ENCODE measurements at regions not wholly inside any gene's neighbourhood (a gene's known extent, or its start where the extent isn't known, plus 50 kb on each side); places are given as distances from the start of the nearest gene placed in this dataset.
A peak's percentile ranks its signal among the peaks of the same experiment; 100 is the strongest.

DNA sequence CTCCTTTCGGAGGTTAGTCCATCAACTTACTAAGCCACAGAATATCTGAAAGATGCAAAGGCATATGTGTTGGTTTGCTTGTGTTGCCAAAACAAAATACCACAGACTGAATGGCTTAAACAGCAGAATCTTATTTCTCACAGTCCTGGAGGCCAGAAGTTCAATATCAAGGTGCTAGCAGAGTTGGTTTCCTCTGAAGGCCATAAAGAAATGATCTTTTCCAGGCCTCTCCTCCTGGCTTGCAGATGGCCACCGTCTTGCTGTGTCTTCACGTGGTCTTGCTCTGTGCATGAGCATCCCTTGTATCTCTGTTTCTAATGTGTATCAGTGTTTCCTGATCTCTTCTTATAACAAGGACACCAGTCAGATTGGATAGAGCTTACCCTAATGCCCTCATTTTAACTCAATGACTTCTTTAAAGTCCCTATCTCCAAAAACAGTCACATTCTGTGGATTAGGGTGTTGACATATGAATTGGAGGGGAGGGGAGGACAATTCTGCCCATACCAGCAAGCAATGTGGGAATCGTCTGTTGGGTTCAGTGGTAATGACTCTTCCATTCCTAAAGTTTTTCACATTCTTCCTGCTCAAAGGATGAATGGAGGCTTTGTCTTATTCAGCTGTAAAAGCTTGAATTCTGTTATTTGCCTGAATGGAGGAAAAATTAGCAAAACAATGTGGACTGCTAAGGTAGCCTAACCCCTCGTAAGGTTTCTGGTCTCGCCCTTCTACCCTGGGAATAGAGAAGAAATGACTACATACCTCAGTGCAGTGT lies 715.7 kb downstream of the DIAPH3 start:
- DNase-seq (ENCODE audit: low spot score), result no peak

DNA sequence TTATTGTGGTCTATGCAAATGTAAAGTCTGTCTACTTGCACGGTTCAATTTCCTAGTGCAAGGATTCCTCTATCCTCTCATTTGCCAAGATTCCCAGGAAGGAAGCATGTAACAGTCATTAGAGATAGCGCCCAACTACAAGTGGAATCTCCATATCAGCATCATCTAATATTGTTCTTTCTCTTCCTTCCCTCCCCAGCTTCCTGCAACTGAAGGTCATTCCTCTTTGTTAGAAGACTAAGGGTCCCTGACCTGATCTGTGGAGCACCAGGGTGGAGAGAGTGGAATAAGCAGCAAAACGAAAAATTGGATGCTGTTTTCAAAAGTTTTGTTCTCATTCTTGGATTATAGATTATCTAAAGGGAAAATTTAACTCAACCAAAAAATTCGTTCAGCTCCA lies 714.0 kb downstream of the DIAPH3 start:
- DNase-seq (ENCODE audit: low spot score), result no peak

DNA sequence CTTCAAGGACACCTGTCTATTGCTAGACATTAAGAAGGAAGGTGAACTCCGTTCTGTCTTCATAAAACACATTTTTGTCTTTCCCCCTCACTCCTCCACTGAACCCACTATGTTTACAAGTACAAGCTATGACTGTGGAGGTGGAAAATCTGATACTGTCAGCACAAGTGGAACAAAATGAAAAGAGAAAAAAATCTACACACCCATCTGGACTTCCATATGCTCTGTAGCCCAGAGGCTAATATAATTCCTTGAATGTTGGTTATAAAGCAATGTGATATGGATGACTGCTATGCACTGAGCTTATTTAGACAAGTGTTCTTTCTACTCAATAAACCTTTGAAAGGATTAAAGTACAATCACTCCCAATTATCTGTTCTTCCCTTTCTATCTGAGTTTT lies 713.5 kb downstream of the DIAPH3 start:
- no peak for DNase-seq (ENCODE audit: low spot score)

DNA sequence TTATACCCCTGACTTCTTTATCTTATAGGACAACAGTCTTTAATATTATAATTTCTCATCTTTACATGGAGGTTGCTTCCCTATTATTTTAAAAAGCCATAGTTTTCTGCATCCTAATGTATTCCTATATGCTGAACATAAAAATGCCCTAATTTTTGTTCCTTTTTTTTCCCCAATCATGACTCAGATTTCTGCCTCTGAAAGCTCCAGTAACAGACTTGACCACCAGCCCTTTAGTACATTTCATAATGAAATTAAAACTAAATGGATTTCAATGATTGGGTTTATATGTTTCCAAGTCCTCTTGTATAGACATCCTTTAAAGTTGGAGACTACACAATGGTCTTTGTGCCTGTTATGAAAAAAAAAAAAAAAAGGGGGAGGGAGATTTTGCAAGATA lies 712.5 kb downstream of the DIAPH3 start:
- no peak for DNase-seq (ENCODE audit: low spot score)

DNA sequence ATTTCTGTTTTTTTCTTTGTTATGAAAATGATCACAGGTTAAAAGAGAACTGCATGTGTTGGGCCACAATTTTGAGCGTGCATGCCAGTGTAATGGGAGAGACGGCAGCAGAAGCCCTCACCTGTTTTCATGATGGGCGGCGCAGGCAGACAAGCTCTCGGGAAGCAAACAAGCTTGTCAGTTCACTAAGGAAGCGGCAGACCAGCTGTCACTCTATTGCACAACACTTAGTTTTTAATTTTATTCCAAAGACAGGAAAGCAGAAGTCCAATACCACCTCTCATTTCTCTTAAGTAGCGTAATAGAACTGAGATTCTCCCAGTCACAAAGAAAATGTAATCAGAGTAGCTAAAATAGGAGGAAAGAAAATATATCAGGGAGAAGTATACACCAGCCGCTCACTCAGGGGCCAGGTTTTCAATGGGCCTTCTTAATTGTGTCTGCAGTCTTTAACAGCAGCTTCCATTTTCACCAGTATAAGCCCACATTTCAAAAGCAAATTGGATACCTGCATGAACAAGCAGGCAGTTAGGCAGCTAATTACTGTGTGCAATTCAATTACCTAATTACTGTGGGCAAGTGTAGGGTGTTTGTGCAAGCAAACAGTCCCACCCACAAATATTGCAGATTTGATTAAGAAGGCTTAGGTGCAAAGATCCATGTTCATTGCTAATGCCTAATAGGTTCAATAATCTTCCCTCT lies 711.4 kb downstream of the DIAPH3 start:
- no peak for DNase-seq (ENCODE audit: low spot score)

DNA sequence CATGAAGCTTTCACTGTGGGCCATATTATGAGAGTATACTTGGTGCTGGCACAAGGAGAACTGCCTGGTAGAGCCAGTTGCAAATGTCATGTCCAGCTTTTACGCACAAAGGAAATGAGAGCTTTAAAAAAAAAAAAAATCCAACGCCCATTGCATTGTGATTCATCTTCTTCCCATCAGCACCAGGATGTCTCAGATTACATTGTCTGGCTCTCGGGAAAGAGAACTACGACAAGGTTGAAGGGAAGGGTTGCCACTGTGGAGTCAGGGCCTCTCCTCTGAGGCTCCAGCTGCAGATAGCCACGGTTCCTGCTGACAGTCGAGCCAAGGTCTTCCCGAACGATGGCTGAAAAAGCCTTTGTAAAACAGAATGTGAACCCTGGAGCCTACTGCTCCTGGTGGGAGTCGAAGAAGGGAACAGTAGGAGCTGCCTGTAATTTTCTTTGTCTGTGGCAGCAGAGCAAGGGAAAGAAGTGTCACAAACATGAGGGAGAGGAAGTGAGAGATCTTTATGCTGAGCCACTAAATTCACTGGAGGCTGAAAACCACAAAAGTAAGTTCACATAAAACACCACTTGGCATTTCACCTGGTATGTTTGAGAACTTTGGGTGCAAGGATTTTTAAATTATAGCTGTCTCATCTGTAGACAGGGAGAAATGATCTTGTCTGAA lies 704.7 kb downstream of the DIAPH3 start:
- DNase-seq (ENCODE audit: low spot score), result peak; percentile 20

DNA sequence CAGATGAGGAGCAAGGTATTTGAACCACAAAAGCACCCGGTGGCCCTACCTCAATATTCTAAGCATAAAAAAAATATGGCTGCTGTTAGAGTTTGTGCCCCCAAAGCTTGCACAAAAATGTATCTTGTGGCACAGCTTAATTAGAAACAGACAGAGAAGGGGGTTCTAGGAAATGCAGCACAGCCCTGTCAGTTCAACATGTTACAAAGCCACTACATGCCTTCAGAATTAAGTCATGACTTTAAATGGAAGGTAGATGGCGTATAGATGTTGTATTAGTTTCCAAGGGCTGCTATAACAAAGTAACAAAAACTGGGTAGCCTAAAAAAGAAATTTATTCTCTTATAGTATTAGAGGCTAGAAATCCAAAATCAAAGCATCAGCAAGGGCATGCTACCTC lies 703.8 kb downstream of the DIAPH3 start:
- no peak for DNase-seq (ENCODE audit: low spot score)

DNA sequence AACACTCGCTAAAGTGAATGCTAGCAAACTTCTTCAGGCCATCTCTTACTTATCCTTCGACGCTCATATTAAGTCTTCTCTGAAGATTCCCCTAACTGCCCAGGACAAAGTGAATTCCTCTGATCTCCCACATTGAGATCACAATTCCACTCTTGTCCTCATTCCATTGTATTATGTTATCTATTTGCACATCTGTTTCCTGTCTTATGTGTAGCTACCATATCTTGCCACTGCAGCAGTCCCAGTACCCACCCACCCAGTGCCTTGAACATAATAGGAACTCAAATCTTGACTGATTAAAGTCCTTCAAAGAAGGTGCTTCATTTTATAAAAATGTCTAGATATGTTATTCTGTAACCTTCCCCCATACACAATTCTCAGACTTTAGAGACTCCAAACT lies 702.3 kb downstream of the DIAPH3 start:
- DNase-seq (ENCODE audit: low spot score), result no peak

DNA sequence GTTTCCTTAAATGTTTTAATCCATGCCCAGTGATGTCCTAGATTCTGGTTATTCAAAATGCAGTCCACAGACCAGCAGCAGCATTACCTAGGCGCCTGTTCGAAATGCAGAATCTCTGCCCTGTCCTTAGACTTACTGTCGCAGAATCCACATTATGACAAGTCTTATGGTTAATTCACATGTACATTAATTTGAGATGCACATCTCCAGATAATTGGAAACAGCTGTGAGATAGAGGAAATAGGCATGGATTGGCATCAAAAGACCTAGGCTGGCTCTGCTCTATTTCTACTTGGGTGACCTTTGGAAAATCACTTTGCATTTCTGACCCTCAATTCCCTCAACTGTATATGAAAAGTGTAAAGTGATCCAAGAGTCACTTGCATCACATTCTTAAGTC lies 700.7 kb downstream of the DIAPH3 start:
- no peak for DNase-seq (ENCODE audit: low spot score)

DNA sequence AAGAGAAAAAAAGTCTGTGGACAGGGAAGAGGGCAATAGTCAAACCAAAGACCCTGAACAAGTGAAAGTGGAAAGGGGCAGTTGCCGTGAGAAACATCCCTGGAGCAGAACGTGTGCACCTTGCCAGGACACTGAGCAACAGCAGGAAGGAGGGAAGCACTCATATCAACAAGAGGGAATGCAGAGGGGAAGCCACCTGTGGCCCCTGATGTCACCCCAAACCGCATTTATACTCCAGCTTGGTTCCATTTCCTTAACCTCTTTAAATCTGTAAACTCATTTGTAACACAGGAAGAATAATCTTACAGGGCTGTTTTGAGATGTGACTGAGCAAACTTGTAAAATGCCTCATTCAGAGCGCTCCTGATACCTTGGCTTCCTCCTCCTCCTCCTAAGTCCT lies 698.8 kb downstream of the DIAPH3 start:
- DNase-seq (ENCODE audit: low spot score), result no peak

DNA sequence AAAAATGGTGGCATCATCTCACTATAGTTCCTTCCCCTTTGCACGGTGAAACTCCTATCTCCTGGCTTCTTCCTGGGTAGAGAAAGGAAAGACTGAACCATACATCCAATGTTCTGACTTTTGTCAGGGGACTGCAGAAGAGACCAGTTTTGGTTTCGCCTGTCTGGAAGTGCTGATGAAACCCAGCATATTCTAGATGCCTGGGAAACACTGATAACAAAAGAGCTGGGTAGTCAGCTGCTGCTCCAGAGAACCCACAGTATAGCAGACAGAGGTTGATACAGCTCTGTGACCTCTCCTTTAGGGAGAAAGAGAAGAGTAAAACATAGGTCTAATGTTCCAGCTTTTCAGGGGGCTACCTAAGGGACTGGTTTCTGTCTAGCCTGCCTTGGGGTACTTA lies 695.3 kb downstream of the DIAPH3 start:
- no peak for DNase-seq (ENCODE audit: low spot score)

DNA sequence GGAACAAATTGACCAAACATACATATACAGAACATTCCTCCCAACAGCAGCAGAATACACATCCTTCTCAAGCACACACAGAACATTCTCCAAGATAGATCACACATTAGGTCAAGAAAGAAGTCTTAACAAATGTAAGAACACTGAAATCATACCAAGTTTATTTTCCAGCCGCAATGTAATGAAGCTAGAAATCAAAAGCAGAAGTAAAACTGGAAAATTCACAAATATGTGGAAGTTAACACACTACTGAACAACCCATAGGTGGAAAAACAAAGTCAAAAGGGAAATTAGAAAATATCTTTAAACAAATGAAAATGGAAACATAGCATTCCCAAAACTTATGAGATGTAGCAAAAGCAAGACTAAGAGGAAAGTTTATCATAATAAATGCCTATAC lies 692.6 kb downstream of the DIAPH3 start:
- DNase-seq (ENCODE audit: low spot score), result no peak

DNA sequence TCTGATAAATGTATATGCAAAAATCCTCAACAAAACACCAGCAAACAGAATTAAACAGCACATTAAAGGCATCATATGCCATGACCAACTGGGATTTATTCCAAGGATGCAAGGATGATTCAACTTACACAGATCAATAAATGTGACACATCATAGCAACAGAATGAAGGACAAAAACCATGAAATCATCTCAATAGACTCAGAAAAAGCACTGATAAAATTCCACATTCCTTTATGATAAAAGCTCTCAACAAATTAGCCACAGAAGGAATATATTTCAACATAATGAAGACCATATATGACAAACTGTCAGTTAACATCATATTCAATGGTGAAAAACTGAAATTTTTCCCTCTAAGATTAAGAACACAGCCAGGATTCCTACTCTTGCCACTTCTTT lies 691.6 kb downstream of the DIAPH3 start:
- DNase-seq (ENCODE audit: low spot score), result no peak

DNA sequence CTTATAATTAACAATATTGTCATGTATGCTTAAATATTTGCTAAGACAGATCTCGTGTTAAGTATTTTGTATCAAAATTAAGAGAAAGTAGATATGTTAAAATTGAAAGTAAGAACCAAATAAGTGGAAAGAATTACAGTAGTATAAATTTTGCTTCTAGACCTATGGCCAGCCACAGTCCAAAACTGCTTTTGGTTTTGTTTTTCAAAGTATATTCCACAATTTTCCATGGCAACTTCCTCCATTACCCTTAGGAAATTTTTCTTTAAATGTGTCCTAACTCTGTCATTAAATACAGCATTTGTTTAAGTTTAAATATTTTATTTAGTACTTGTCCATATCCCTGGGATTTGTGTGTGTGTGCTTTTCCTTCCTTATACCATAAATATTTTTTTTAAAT lies 689.0 kb downstream of the DIAPH3 start:
- DNase-seq (ENCODE audit: low spot score), result no peak

DNA sequence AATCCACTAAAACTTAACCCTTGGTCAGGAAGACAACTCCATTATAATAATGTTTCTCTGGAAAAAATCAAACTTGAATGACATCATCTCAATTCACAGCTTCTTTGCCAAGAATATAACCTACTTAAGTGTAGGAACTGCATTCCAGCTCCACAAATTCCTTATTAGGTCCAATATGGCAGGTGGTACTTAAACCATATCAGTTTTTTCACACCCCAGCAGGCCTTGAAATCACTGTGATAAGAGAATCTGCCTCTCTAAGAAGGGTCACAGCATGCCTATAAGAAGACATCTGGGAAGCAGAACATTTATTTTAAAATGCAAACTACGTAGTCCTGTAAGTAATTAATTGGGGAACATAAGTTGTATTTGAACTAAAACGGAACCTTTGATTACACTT lies 687.8 kb downstream of the DIAPH3 start:
- no peak for DNase-seq (ENCODE audit: low spot score)

DNA sequence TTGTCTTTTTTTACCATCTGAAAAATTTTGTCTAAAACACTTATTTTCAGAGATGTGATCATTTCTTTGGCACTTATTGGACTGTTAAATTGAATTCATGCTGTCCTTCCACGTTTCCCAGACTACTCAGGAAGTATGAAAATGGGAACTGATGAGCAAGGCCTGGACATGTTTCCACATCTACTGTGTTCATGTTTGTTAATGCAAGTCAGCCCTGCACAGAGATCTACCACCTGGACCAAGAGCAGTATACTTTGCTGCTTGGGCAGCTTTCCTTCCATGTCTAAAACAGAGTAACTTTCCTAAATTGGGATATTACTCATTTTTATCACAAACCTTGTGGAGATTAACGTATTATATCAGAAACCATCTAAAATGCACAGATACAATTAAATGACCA lies 687.4 kb downstream of the DIAPH3 start:
- DNase-seq (ENCODE audit: low spot score), result no peak

DNA sequence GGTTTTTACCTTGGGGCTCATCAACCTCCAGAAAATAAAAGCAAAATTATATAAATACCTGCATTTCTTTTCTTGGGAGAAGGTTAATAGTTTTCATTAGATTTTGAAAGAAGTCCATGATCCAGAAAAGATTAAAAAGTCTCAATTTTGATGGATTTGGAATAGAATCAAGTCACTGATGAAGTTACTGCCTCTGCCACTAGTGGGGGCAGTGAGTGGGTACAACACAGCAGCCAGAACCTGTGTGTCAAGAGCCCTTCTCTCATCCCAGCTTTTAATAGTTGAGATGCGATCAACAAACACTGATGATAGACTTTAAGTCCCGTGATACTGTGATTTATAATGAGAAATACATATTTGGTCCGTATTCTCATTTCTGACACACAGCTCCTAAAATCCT lies 686.7 kb downstream of the DIAPH3 start:
- no peak for DNase-seq (ENCODE audit: low spot score)

DNA sequence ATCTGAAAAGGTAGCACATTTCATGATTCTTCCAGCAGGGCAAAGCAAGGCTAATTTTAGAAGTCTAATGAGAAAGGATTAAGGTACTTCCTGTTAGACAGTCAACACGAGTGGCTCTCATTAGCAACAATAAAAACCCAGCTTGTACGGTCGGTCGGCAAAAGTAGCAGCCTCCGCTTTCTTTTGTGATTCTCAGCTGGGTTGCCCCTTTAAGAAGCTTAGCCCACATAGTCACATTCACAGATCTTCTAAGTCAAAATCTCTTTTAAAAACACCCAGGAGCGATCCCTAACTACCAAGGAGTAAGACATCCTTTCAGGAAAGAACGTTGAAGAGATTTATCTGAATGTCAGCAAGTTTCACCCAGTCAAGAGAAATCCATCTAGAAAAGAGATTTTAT lies 684.8 kb downstream of the DIAPH3 start:
- DNase-seq (ENCODE audit: low spot score), result no peak

DNA sequence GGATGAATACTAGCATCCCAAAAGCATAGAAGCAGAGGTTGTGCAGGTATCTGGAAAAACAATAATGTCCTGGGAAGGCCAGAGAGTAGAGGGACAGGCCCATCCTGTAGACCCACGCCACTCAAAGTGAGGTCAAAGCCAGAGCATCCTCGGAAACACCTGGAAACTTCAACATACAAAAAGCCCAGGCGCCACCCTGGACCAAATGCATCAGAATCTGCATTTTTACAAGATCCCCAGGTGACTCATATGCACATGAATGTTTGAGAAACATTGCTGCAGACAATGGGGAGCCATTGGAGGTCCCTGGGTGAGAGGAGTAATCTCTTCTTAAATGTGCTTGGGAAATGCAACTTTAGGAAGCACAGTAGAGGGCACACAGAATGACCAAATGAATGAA lies 684.1 kb downstream of the DIAPH3 start:
- no peak for DNase-seq (ENCODE audit: low spot score)

DNA sequence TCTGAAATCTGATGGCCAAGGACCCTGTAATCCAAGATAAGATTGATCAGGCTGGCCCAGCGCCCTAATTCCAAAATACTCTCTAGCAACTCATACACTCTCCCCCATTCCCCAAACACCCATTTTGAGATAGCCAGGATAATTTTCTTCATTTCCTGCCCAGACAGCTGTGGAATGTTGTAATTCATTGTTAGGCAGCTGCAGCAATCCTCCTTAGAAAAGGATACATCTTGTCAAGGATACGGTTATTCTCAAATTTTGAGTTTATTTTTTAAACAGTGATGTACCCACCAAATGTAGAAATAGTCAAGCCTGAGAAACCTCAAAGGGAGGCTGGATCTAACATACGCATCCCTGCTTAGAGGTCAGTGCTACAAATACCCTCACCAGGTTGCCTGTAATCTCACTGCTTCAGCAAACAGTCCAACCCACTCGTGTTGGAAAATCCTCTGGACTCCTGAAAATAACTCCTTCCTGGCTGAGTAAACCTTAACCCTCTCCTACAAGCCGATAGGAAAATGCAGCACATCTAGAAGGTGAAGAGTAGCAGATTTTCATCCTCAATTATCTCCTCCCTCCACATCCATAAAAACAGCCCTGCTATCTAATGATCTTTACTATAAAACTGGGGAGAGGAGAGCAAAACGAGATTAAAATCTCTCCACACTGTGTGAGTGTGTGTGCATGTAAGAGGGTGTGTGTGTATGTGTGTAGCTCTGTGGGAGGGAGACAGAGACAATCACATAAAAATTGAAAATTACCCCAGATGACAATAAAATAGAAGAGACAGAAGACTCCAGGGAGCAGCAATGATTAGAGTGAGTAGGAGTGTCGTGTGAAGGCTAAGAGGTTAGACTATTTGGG lies 683.1 kb downstream of the DIAPH3 start:
- DNase-seq (ENCODE audit: low spot score), result no peak

DNA sequence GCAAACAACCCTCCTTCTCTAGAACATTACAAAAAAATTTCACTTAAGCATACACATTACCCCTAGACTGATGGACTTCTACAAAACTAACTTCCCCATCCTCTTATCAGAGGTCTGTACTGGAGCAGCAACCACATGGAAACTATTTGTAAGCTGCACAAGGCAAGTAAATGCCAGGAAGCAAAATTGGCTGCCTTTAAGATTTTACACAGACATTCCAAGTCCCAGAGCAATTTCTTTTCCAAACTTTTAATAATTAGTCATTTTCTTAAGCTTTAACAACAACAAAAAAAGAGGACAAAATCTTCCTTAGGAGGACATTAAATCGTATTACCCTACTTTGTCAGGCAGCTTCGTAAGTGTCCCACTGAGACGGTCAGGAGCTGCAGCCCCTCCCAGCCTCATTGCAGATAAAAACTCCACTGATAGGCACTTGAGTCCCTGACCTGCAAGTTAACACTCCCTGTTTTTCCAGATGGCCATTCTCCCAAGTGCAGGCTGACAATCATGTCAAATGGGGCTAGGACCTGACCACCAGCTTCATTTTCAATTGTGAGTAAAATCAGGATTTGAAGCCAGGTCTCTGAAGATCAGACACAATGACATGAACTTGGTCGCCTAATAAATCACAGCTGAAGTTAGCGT lies 680.1 kb downstream of the DIAPH3 start:
- no peak for DNase-seq (ENCODE audit: low spot score)

DNA sequence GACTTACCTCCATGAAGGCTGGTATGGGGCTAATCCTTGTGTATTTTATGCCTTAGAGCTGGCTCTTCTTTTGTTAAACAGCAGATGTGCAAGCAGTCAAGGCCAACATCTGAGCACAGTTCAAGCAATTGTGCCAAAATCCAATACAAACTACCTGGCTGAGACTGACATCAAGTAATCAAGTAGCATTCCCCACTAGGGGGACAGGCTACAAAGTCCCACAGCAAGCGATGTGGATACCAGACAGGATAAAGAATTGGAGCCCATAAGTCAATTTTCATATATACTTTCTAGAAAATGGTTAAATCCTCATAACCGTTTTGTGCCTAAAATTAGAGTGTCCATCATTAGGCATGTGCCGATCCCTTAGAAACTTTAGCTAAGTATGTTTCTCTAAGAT lies 675.8 kb downstream of the DIAPH3 start:
- no peak for DNase-seq (ENCODE audit: low spot score)

All from globus pallidus (tissue), 1 donor.